Left ventricle myocardium inferior (tissue), 1 donor: ENCODE measurements at regions not wholly inside any gene's neighbourhood (a gene's known extent, or its start where the extent isn't known, plus 50 kb on each side); places are given as distances from the start of the nearest gene placed in this dataset.
"Not testable (repeated sequence)": the region's sequence is repeated elsewhere in the genome, so short reads cannot be mapped to it uniquely, and the experiment has no call there.

Source experiments
- DNase-seq: peaks from one replicate; pipeline ENCODE4 v3.0.0-alpha.2; 2020
- H3K27ac ChIP-seq: fragments of 200-600 bp; replicated peaks from 2 replicates; pipeline ENCODE4 v1.8.0; 2021
- H3K27me3 ChIP-seq: fragments of 200-600 bp; 2 replicates; pipeline ENCODE4 v1.8.0; 2021; ENCODE audit warnings: low read depth
- H3K36me3 ChIP-seq: fragments of 200-600 bp; 2 replicates; pipeline ENCODE4 v1.8.0; 2021
- H3K4me1 ChIP-seq: fragments of 200-600 bp; 2 replicates; pipeline ENCODE4 v1.8.0; 2021
- H3K4me3 ChIP-seq: fragments of 200-600 bp; 2 replicates; pipeline ENCODE4 v1.8.0; 2021; ENCODE audit warnings: mild to moderate bottlenecking, moderate library complexity
- H3K9me3 ChIP-seq: fragments of 200-600 bp; replicated peaks from 2 replicates; pipeline ENCODE4 v1.8.0; 2021
- intact Hi-C: fragments of 100-400 bp; cut with micrococcal nuclease; formaldehyde crosslinking; loops from one replicate; pipeline ENCODE4 v1.11.0; 2022
- TF ChIP-seq, protein P1 (sequence below): fragments of 200-600 bp; IDR thresholded peaks from 2 replicates; pipeline ENCODE4 v1.8.0; 2021; ENCODE audit warnings: antibody characterized with exemption, mild to moderate bottlenecking, borderline replicate concordance
- donor health status: DM: no; HTN: yes; CAD: no; lungs with severe emphysema.

DNA sequence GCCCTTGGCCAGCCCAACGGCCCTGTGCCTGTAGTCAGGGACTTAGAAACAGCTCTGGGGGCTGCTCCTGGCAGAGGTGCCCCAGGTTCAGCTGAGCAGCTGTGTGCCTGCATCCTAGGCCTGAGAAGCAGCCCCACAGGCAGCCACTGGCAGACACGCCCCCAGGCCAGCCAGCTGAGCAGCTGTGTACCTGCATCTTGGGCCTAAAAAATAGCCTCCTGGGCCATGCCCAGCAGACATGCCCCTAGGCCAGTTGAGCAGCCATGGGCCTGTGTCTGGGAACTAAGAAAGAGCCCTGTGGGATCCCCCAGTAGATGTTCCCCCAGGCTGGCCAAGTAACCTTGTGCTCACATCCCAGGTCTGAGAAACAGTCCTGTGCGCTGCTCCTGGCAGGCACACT, 64.0 kb downstream of the TBR1 start:
- Histone ChIP-seq H3K27ac (no peak overlapping the region), H3K4me3 (no peak overlapping the region), H3K9me3 (peaks cover 43% of the 10 kb centered on the region), H3K27me3 (no peaks in the 10 kb centered on the region), H3K4me1 (no peaks in the 10 kb centered on the region), H3K36me3 (no peaks in the 10 kb centered on the region)
- TF ChIP-seq, protein P1, sequence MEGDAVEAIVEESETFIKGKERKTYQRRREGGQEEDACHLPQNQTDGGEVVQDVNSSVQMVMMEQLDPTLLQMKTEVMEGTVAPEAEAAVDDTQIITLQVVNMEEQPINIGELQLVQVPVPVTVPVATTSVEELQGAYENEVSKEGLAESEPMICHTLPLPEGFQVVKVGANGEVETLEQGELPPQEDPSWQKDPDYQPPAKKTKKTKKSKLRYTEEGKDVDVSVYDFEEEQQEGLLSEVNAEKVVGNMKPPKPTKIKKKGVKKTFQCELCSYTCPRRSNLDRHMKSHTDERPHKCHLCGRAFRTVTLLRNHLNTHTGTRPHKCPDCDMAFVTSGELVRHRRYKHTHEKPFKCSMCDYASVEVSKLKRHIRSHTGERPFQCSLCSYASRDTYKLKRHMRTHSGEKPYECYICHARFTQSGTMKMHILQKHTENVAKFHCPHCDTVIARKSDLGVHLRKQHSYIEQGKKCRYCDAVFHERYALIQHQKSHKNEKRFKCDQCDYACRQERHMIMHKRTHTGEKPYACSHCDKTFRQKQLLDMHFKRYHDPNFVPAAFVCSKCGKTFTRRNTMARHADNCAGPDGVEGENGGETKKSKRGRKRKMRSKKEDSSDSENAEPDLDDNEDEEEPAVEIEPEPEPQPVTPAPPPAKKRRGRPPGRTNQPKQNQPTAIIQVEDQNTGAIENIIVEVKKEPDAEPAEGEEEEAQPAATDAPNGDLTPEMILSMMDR: no peak
- no peak for DNase-seq
- intact Hi-C loops: no loop called here

DNA sequence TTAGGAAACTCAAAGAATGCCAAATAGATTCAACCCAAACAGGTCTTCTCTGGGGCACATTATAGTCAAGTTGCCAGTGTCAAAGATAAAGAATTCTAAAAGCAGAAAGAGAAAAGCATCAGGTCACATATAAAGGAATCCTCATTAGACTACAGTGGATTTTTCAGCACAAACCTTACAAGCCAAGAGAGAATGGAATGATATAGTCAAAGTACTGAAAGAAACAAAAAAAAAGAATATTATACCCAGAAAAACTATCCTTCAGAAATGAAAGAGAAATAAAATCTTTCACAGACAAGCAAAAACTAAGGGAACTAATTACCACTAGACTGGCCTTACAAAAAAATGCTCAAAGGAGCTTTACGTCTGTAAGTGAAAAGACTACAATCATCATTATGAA, 65.5 kb downstream of the TBR1 start:
- no peaks in the 10 kb centered on the region for H3K36me3 ChIP-seq

DNA sequence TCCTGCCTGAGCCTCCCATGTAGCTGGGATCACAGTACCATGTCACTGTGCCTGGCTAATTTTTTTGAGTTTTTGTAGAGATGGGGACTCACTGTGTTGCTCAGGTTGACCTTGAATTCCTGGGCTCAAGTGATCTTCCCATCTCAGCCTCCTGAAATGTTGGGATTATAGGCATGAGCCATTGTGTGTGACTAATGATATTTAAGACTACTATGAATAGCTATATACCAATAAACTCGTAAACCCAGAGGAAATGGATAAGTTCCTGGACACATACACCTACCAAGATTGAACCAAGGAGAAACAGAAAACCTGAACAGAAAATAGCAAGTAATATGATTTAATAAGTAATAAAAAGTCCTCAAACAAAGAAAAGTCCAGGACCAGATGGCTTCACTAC, 68.0 kb downstream of the TBR1 start:
- no peak for DNase-seq
- TF ChIP-seq, protein P1: no peak
- Histone ChIP-seq H3K9me3 (peaks cover 38% of the 10 kb centered on the region), H3K4me1 (no peaks in the 10 kb centered on the region), H3K36me3 (no peaks in the 10 kb centered on the region), H3K27me3 (no peaks in the 10 kb centered on the region), H3K27ac (no peak overlapping the region), H3K4me3 (no peak overlapping the region)
- intact Hi-C loops: no loop called here

More for the DNA sequence above, 65.5 kb downstream of the TBR1 start:
- DNase-seq: no peak
- Histone ChIP-seq H3K4me3 (no peak overlapping the region), H3K27ac (no peak overlapping the region), H3K9me3 (peaks cover 39% of the 10 kb centered on the region), H3K4me1 (no peaks in the 10 kb centered on the region), H3K27me3 (no peaks in the 10 kb centered on the region)
- TF ChIP-seq, protein P1: no peak
- intact Hi-C loops: no loop called here

DNA sequence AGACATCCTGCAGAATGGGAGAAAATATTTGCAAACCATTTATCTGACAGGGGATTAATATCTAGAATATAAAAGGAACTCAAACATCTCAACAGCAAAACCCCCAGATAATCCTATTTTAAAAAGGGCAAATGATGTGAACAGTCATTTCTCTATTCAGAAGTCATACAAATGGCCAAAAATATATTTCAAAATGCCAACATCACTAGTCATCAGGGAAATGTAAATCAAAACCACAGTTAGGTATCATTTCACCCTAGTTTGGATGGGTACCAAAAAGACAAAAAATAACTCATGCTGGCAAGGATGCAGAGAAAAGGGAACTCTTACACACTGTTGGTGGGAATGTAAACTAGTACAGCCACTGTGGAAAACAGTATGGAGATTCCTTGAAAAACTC, 70.0 kb downstream of the TBR1 start:
- TF ChIP-seq, protein P1: no peak
- H3K4me1 ChIP-seq: no peaks in the 10 kb centered on the region
- no peak overlapping the region for H3K27ac ChIP-seq
- no peaks in the 10 kb centered on the region for H3K27me3 ChIP-seq
- H3K36me3 ChIP-seq: no peaks in the 10 kb centered on the region
- H3K9me3 ChIP-seq: peaks cover 17% of the 10 kb centered on the region
- intact Hi-C loops: no loop called here
- H3K4me3 ChIP-seq: no peak overlapping the region
- no peak for DNase-seq

DNA sequence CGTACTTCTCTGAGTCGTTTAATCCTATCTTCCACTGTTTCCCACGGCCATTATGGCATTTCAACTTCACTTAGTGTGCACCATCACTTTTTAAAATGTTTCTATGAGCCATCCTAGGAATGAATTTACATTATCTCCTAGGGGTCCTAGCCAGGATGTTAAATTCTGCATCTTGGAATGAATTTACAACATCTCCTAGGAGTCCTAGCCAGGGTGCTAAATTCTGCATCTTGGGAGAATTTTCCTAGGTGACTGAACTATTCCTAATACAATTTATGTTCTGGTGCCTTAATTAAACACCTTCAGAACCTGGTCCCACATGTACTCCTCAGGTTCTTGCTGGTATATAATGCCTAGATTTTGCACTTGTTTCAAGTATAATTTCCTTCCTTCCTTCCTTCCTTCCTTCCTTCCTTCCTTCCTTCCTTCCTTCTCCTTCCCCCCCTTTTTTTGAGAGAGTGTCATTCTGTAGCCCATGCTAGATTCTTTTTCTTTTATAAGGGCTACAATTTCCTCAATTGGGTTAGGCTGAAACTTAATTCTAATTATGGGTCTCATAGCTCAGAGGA, 72.1 kb downstream of the TBR1 start:
- Histone ChIP-seq H3K36me3 (no peaks in the 10 kb centered on the region), H3K27ac (no peak overlapping the region), H3K27me3 (no peaks in the 10 kb centered on the region), H3K4me3 (no peak overlapping the region), H3K9me3 (no peaks in the 10 kb centered on the region), H3K4me1 (no peaks in the 10 kb centered on the region)
- TF ChIP-seq, protein P1: no peak
- intact Hi-C loops: no loop called here
- DNase-seq: no peak

DNA sequence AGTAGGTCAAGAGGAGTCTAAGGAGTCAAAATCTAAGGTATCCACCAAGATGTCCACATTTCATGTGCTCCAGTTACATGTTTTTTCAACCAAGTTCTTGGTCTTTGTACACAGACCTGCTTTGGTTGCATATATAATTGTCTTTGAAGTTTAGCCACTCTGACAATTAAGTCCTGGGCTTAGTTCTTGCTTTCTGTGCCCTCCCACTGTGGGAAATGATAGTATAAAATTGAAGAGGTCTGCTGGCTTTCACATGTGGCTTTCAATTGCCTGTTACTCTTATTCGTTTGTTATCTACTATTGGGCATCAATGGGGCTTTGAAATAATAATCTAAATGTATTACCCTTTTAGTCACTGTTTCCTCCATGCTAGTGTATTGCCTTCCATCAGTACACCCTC, 72.8 kb downstream of the TBR1 start:
- no peaks in the 10 kb centered on the region for H3K27me3 ChIP-seq
- H3K27ac ChIP-seq: no peak overlapping the region
- H3K4me1 ChIP-seq: no peaks in the 10 kb centered on the region
- intact Hi-C loops: no loop called here
- DNase-seq: no peak
- TF ChIP-seq, protein P1: no peak
- no peaks in the 10 kb centered on the region for H3K9me3 ChIP-seq
- no peak overlapping the region for H3K4me3 ChIP-seq
- H3K36me3 ChIP-seq: no peaks in the 10 kb centered on the region

DNA sequence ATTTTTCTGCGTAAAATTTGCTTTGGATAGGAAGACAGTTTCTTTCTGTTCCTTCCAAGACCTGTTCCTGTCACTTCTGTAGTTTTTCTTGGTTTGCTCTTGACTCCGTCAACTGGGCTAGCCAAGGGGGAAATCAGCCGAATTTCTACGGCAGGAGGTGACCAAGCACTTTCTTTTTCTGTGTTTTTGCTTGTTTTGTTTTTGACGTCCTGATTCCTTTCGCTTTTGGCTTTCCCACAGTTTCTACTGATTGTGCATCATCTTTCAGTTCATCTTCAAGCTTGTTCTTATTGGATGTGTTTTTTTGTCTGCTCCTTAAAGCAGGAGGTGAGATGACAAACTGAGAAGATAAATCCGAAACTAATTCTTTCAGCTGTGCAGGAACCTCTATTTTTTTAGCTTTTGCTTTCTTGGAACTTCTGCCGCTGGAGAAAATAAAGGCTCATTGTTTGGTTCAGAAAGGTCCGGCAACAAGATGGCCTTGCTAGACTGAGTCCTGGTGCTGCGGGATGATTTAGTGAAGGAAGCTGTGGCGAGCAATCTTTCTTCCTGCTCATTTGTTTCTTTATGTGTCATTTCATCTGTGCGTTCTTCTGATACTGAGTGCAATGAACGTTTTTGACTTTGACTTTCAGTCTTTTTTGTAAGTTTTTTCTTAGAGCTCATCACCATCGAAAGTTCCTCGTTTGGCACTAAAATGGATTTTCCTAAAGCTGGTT, 85.0 kb downstream of the TBR1 start:
- intact Hi-C loops, H3K9me3 ChIP-seq, H3K4me1 ChIP-seq, DNase-seq, H3K27ac ChIP-seq, H3K27me3 ChIP-seq, H3K36me3 ChIP-seq, H3K4me3 ChIP-seq: not testable (repeated sequence)

DNA sequence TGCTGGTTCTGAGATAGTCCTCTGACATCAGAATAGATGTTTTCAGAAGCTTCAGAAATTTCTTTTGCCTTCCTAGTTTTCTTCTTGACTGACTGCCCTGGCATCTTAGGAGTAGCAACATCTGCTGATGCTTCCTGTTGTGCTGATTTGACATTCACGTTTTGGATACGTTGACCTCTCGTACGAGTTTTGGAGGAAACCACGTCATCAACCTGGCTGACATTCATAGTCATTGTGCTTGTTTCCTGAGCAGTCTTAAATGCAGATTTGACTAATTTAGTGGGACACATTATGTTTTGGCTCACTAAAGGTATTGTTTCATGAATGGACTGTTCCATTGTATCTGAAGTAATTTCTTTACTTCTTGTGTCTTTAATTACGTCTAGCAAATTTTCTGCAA, 86.2 kb downstream of the TBR1 start:
- H3K9me3 ChIP-seq, intact Hi-C loops, H3K27ac ChIP-seq, H3K36me3 ChIP-seq, H3K4me3 ChIP-seq, DNase-seq, H3K4me1 ChIP-seq, H3K27me3 ChIP-seq: not testable (repeated sequence)
